ENCODE measurements at regions not wholly inside any gene's neighbourhood (a gene's known extent, or its start where the extent isn't known, plus 50 kb on each side); places are given as distances from the start of the nearest gene placed in this dataset.

DNA sequence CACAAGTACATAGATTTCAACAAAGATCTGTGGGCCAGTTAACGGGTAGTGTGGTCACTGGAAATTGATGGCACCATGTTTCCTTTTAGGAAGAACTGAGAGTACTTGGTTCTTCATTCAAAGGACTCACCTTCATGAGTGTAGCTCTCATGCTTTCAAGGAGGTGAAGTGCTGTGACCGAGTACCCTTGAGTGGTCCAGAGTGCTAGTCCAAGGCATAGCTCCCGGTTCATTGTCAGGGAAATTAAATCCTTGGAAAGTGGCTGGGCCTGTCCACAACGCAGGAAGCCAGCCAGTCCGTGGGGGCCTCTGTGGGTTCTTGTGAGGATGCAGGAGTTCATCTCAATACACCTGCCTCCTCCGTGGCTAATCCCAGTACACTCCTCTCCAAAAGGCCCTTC, 295.1 kb downstream of the GALR1 start:
- TF ChIP-seq, protein P1, sequence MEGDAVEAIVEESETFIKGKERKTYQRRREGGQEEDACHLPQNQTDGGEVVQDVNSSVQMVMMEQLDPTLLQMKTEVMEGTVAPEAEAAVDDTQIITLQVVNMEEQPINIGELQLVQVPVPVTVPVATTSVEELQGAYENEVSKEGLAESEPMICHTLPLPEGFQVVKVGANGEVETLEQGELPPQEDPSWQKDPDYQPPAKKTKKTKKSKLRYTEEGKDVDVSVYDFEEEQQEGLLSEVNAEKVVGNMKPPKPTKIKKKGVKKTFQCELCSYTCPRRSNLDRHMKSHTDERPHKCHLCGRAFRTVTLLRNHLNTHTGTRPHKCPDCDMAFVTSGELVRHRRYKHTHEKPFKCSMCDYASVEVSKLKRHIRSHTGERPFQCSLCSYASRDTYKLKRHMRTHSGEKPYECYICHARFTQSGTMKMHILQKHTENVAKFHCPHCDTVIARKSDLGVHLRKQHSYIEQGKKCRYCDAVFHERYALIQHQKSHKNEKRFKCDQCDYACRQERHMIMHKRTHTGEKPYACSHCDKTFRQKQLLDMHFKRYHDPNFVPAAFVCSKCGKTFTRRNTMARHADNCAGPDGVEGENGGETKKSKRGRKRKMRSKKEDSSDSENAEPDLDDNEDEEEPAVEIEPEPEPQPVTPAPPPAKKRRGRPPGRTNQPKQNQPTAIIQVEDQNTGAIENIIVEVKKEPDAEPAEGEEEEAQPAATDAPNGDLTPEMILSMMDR (IDR thresholded peaks at IDR 0.05; ENCODE audit: low read depth, low read length), result no peak
- no peak for DNase-seq (ENCODE audit: extremely low read depth, low read depth)

DNA sequence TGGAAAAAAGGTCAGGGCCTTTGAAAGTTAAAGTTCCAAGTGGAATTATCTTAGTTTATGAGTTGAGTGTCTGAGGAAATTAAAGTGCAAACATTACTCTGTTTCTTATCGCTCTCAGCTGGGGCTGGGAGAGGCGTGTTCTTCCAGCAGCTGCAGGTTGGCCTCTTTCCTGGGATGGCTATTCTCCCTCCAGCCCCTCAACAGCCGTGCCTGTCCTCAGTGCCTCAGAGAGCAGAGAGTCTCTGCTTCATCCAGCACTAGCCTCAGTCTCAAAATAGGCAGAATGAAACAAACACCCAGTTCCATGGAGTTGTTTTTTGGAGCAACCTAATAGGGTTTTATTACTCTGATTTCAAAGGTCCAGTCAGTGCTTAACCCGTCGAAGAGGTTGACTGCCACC, 298.1 kb downstream of the GALR1 start:
- TF ChIP-seq, protein P1 (IDR thresholded peaks at IDR 0.05; ENCODE audit: low read depth, low read length), result no peak
- DNase-seq (ENCODE audit: extremely low read depth, low read depth), result no peak

DNA sequence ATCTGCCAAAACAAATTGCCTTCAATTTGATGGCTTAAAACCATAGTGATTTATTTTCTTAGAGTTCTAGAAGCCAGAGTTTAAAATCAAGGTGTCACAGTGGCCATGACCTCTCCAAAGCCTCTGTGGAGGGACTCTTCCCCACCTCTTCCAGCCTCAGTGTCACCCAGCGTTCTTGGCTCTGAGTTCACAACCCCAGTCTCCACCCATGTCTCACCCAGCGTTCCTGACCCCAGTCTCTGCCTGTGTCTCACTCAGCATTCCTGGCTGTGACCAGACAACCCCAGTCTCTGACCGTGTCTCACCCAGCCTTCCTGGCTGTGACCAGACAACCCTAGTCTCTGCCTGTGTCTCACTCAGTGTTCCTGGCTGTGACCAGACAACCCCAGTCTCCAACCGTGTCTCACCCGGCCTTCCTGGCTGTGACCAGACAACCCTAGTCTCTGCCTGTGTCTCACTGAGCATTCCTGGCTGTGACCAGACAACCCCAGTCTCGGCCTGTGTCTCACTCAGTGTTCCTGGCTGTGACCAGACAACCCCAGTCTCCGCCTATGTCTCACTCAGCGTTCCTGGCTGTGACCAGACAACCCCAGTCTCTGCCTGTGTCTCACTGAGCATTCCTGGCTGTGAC, 299.3 kb downstream of the GALR1 start:
- DNase-seq (ENCODE audit: extremely low read depth, low read depth), result no peak

DNA sequence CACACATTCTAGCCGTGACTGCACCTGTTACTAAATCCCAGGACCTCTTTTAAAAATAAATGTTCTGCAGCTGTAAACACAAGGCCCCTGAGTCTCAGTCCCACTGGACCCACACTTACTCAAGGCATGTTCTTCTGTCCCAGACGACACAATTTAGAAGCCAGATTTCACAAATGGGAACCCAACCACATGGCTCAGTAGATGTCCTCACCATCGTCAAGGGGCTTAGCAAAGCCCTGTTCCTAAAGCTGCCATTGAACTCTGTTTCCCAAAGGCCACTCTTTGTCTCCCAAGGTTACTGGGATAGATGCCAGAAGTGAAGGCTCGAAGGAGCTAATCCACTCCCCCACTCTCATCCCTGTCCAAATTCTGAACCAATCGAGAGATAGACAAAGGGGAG, 301.0 kb downstream of the GALR1 start:
- TF ChIP-seq, protein P1 (IDR thresholded peaks at IDR 0.05; ENCODE audit: low read depth, low read length), result no peak

More for the DNA sequence above, 299.3 kb downstream of the GALR1 start:
- TF ChIP-seq, protein P1 (IDR thresholded peaks at IDR 0.05; ENCODE audit: low read depth, low read length), result no peak

DNA sequence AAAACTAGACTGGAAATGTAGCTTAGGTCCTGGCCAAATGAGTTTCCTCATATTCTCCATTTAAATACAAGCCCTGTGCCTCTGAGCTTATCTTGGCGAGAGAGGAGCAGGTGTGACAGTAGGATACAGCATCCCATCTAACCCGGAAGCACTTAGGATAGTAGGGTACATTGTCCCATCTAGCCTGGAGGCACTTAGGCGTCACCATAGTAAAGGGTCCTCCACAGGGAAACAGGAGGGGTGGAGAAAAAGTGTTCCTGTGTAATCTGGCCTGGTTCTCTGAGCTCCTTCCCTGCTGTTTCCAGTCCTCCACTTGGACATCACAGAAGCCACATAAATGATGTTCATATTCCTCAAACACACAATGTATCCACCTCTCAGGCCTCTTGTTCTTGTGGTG, 301.4 kb downstream of the GALR1 start:
- no peak for DNase-seq (ENCODE audit: extremely low read depth, low read depth)
- TF ChIP-seq, protein P1 (IDR thresholded peaks at IDR 0.05; ENCODE audit: low read depth, low read length), result no peak

More for the DNA sequence above, 301.0 kb downstream of the GALR1 start:
- DNase-seq (ENCODE audit: extremely low read depth, low read depth), result no peak

DNA sequence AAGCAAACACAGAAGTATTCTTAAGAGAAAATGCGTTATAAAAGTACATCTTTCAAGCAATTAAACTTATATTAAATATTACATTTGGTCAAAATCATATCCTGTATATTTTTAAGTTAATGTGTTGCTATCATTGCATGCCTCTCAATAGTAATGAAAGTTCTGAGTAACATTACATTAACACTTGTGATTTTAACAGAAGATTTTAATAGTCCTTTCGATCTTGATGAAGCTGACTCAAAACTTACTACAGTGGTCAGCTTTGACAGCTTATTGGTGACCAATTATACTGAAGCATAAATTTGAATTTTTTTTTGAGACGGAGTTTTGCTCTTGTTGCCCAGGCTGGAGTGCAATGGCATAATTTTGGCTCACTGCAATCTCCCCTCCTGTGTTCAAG, 303.3 kb downstream of the GALR1 start:
- TF ChIP-seq, protein P1 (IDR thresholded peaks at IDR 0.05; ENCODE audit: low read depth, low read length), result no peak
- DNase-seq (ENCODE audit: extremely low read depth, low read depth), result no peak

DNA sequence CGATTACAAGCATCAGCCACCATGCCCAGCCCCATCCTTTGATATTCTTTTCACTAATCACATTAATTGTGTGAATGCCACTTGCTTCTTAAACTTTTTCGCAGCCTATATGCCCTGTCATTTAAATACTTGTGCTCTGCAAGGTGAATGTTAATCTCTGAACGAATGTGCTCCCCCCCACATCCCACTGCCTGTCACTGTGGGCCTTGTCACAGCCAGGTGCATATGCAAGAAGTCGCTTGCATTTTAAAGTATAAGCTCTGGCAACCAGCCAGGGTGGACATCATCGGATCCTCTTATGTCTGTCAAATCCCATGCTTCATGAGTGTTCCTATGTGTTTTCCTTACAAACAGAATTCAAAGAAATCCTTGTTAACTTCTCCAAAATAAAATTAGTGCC, 304.4 kb downstream of the GALR1 start:
- no peak for DNase-seq (ENCODE audit: extremely low read depth, low read depth)
- TF ChIP-seq, protein P1 (IDR thresholded peaks at IDR 0.05; ENCODE audit: low read depth, low read length), result no peak

Data from AG09319 (cell line).